ENCODE measurements at regions not wholly inside any gene's neighbourhood (a gene's known extent, or its start where the extent isn't known, plus 50 kb on each side); places are given as distances from the start of the nearest gene placed in this dataset.

DNA sequence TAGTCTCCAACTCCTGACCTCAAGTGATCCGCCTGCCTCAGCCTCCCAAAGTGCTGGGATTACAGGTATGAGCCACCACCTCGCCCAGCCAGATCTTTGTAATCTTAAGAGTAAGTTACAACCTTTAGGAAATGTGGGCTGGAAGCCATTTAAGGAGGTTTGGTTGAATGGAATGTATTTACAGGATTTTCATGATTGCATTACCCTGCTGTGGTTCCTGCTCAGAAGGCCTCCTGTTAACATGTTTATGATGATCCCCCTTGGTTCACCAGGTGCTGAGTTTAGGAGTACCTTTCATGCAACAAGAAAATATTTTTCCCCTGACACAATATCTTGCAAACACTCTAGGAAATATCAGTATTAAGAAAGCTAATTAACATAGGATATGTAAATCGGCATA, 187.4 kb upstream of the SH3BP4 start:
- TF ChIP-seq, protein P1, sequence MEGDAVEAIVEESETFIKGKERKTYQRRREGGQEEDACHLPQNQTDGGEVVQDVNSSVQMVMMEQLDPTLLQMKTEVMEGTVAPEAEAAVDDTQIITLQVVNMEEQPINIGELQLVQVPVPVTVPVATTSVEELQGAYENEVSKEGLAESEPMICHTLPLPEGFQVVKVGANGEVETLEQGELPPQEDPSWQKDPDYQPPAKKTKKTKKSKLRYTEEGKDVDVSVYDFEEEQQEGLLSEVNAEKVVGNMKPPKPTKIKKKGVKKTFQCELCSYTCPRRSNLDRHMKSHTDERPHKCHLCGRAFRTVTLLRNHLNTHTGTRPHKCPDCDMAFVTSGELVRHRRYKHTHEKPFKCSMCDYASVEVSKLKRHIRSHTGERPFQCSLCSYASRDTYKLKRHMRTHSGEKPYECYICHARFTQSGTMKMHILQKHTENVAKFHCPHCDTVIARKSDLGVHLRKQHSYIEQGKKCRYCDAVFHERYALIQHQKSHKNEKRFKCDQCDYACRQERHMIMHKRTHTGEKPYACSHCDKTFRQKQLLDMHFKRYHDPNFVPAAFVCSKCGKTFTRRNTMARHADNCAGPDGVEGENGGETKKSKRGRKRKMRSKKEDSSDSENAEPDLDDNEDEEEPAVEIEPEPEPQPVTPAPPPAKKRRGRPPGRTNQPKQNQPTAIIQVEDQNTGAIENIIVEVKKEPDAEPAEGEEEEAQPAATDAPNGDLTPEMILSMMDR (IDR thresholded peaks at IDR 0.05), result no peak
- TF ChIP-seq POLR2A (IDR thresholded peaks at IDR 0.05), result no peak

Measured in heart left ventricle (tissue), 13 donors.